H1 (cell line): ENCODE measurements at regions not wholly inside any gene's neighbourhood (a gene's known extent, or its start where the extent isn't known, plus 50 kb on each side); places are given as distances from the start of the nearest gene placed in this dataset.

Source experiments
- CTCF ChIA-PET: fragments of 300-600 bp; sonication (Branson Sonifier 250); formaldehyde crosslinking; loops from one replicate; lab custom pipeline; 2021; ENCODE audit not compliant: partially characterized antibody; lab: Charles Lee
- POLR2A ChIA-PET: fragments of 300-600 bp; sonication (Branson Sonifier 250); formaldehyde crosslinking; loops from one replicate; lab custom pipeline; 2021; ENCODE audit warnings: inconsistent platforms; ENCODE audit not compliant: partially characterized antibody; lab: Charles Lee
- DNase-seq, 2 experiments: peaks; one replicate each; pipeline versions ENCODE4 v3.0.0 to v3.0.0-alpha.2; 2010 to 2022; ENCODE audit warnings: low spot score in 2 of 2, low read depth in 1 of 2, mixed read lengths in 1 of 2
- FAIRE-seq: peaks from 2 replicates; lab custom pipeline; 2011; peaks lifted over from hg19 to GRCh38; lab: Jason Lieb, UNC
- H2AFZ ChIP-seq: 2 replicates; pipeline ENCODE4 v1.8.1; 2012; ENCODE audit warnings: low read length, inconsistent platforms
- H2AK5ac ChIP-seq: 2 replicates; pipeline ENCODE4 v1.6.1; 2013; ENCODE audit warnings: low read depth, low read length
- H2BK120ac ChIP-seq: replicated peaks from 2 replicates; pipeline ENCODE3; 2013; ENCODE audit warnings: low read depth, low read length, inconsistent platforms
- H2BK12ac ChIP-seq: 2 replicates; pipeline ENCODE4 v1.6.1; 2013; ENCODE audit warnings: low read depth, low read length
- H2BK15ac ChIP-seq: 2 replicates; pipeline ENCODE4 v1.6.1; 2013; ENCODE audit warnings: low read length
- H2BK20ac ChIP-seq: 2 replicates; pipeline ENCODE4 v1.6.1; 2013; ENCODE audit warnings: low read length
- H2BK5ac ChIP-seq: 2 replicates; pipeline ENCODE4 v1.6.1; 2013; ENCODE audit warnings: low read depth, low read length
- H3K14ac ChIP-seq: 2 replicates; pipeline ENCODE4 v1.6.1; 2013; ENCODE audit warnings: inconsistent platforms; ENCODE audit not compliant: insufficient read length
- H3K18ac ChIP-seq: 2 replicates; pipeline ENCODE4 v1.6.1; 2013; ENCODE audit warnings: low read length; ENCODE audit errors: extremely low read depth
- H3K23ac ChIP-seq: 2 replicates; pipeline ENCODE4 v1.6.1; 2013; ENCODE audit warnings: inconsistent platforms; ENCODE audit not compliant: insufficient read length
- H3K23me2 ChIP-seq: 2 replicates; pipeline ENCODE4 v1.6.1; 2013; ENCODE audit warnings: low read depth, low read length
- H3K27ac ChIP-seq: 2 replicates; pipeline ENCODE4 v1.6.1; 2011; ENCODE audit warnings: low read depth, low read length, inconsistent platforms
- H3K27me3 ChIP-seq, 4 experiments: replicated peaks in 1 of 4; 1 replicate in 1 of 4; 2 replicates in 3 of 4; pipeline versions ENCODE4 v1.6.1 to v1.8.1; 2011 to 2013; ENCODE audit warnings: low read length in 3 of 4, mild to moderate bottlenecking in 3 of 4, inconsistent platforms in 2 of 4, mixed read lengths in 2 of 4, moderate library complexity in 1 of 4; ENCODE audit not compliant: control insufficient read depth in 3 of 4, insufficient read depth in 3 of 4; ENCODE audit errors: extremely low read depth in 1 of 4
- H3K36me3 ChIP-seq, 4 experiments: 2 replicates each; pipeline versions ENCODE4 v1.6.1 to v1.8.1; 2011 to 2013; ENCODE audit warnings: mild to moderate bottlenecking in 4 of 4, low read length in 3 of 4, moderate library complexity in 2 of 4, control low read depth in 1 of 4, inconsistent platforms in 1 of 4; ENCODE audit not compliant: insufficient read depth in 4 of 4, control insufficient read depth in 2 of 4
- H3K4ac ChIP-seq: replicated peaks from 2 replicates; pipeline ENCODE3; 2013; ENCODE audit warnings: low read length, low read depth, mixed read lengths, inconsistent platforms; ENCODE audit not compliant: insufficient read length
- H3K4me1 ChIP-seq, 4 experiments: replicated peaks in 1 of 4; 1 replicate in 1 of 4; 2 replicates in 3 of 4; pipeline versions ENCODE4 v1.6.1 to v1.8.1; 2011 to 2013; ENCODE audit warnings: low read length in 3 of 4, inconsistent platforms in 2 of 4, mixed read lengths in 1 of 4; ENCODE audit not compliant: insufficient read depth in 4 of 4, control insufficient read depth in 3 of 4
- H3K4me2 ChIP-seq, 2 experiments: 2 replicates each; pipeline versions ENCODE4 v1.6.1 to v1.8.1; 2011 to 2013; ENCODE audit warnings: low read depth in 2 of 2, low read length in 2 of 2, control low read depth in 1 of 2, inconsistent platforms in 1 of 2, mild to moderate bottlenecking in 1 of 2; ENCODE audit not compliant: insufficient read depth in 1 of 2
- H3K4me3 ChIP-seq, 4 experiments: fragments of 200-600, 300-600 bp in 1 of 4; sonication (generic), shearing (Covaris generic), sonication (Bioruptor Twin) in 1 of 4; 2 replicates each; pipeline versions ENCODE4 v1.5.1 to v1.8.1; 2011 to 2016; ENCODE audit warnings: low read length in 4 of 4, low read depth in 3 of 4, control low read depth in 2 of 4, inconsistent platforms in 2 of 4, mild to moderate bottlenecking in 2 of 4, mixed read lengths in 1 of 4, moderate library complexity in 1 of 4; ENCODE audit not compliant: insufficient read depth in 2 of 4; ENCODE audit errors: extremely low read depth in 1 of 4
- H3K56ac ChIP-seq: replicated peaks from 2 replicates; pipeline ENCODE3; 2013; ENCODE audit warnings: low read depth, mild to moderate bottlenecking, mixed read lengths, low read length, inconsistent platforms; ENCODE audit not compliant: insufficient read length
- H3K79me1 ChIP-seq: 2 replicates; pipeline ENCODE4 v1.6.1; 2013; ENCODE audit warnings: low read depth, low read length, control low read depth
- H3K79me2 ChIP-seq, 2 experiments: 2 replicates each; pipeline versions ENCODE4 v1.6.1 to v1.8.1; 2012 to 2013; ENCODE audit warnings: low read length in 2 of 2, mild to moderate bottlenecking in 2 of 2, inconsistent platforms in 1 of 2; ENCODE audit not compliant: insufficient read depth in 2 of 2, control insufficient read depth in 1 of 2
- H3K9ac ChIP-seq, 4 experiments: replicated peaks in 1 of 4; 1 replicate in 1 of 4; 2 replicates in 3 of 4; pipeline versions ENCODE4 v1.6.1 to v1.8.1; 2011 to 2013; ENCODE audit warnings: low read depth in 3 of 4, low read length in 3 of 4, control low read depth in 2 of 4, mild to moderate bottlenecking in 2 of 4, moderate library complexity in 2 of 4, inconsistent platforms in 1 of 4; ENCODE audit errors: extremely low read depth in 1 of 4
- H3K9me3 ChIP-seq, 2 experiments: 2 replicates each; pipeline versions ENCODE4 v1.6.1 to v1.8.1; 2012 to 2013; ENCODE audit warnings: mild to moderate bottlenecking in 2 of 2, moderate library complexity in 2 of 2, control low read depth in 1 of 2, inconsistent platforms in 1 of 2, low read depth in 1 of 2, low read length in 1 of 2, mixed read lengths in 1 of 2; ENCODE audit not compliant: insufficient read depth in 2 of 2
- H4K20me1 ChIP-seq, 2 experiments: replicated peaks in 1 of 2; 2 replicates each; pipeline versions ENCODE3 to v1.8.1; 2011 to 2013; ENCODE audit warnings: inconsistent platforms in 2 of 2, low read length in 2 of 2, mild to moderate bottlenecking in 1 of 2; ENCODE audit not compliant: insufficient read depth in 2 of 2, control insufficient read depth in 1 of 2
- H4K5ac ChIP-seq: 2 replicates; pipeline ENCODE4 v1.6.1; 2013; ENCODE audit warnings: low read length, low read depth, mixed read lengths, inconsistent platforms; ENCODE audit not compliant: insufficient read length
- H4K8ac ChIP-seq: 2 replicates; pipeline ENCODE4 v1.8.0; 2013; ENCODE audit warnings: mild to moderate bottlenecking, moderate library complexity, low read length, inconsistent platforms; ENCODE audit not compliant: insufficient read depth; ENCODE audit errors: extremely low read depth
- H4K91ac ChIP-seq: replicated peaks from 2 replicates; pipeline ENCODE3; 2013; ENCODE audit warnings: low read length, mixed read lengths, inconsistent platforms; ENCODE audit not compliant: insufficient read length
- JUND ChIP-seq: IDR thresholded peaks from 2 replicates; pipeline ENCODE4 v1.6.1; 2011; ENCODE audit warnings: mild to moderate bottlenecking, improper control_type of control experiment, low read length
- TBP ChIP-seq: IDR thresholded peaks from 2 replicates; pipeline ENCODE4 v1.6.1; 2011; ENCODE audit warnings: low read depth, low read length, improper control_type of control experiment
- WGBS, 2 experiments: shearing (Covaris generic) in 1 of 2; methylation state at CpG; one replicate each; pipeline versions ENCODE4 v1.1.6 to v1.1.7; 2013 to 2015; ENCODE audit warnings: low lambda C conversion rate in 2 of 2, mixed read lengths in 2 of 2, inconsistent platforms in 1 of 2, low coverage in 1 of 2, missing lambda C conversion rate in 1 of 2; ENCODE audit not compliant: insufficient replicate concordance in 2 of 2, insufficient coverage in 1 of 2, insufficient read length in 1 of 2; ENCODE audit errors: extremely low coverage in 1 of 2, missing lambda C conversion rate in 1 of 2; 5-methylcytosine and 5-hydroxymethylcytosine counted together

- Histone ChIP-seq H3K18ac (no peak overlapping the region), H3K79me2 (no peaks in the 10 kb centered on the region), H4K8ac (no peak overlapping the region), H2AFZ (no peak overlapping the region), H3K4me1 (no peaks in the 10 kb centered on the region), H2BK15ac (no peak overlapping the region), H4K91ac (no peak overlapping the region), H3K9me3 (no peaks in the 10 kb centered on the region), H3K14ac (no peak overlapping the region), H3K36me3 (no peaks in the 10 kb centered on the region), H2BK120ac (no peak overlapping the region), H3K4me2 (no peak overlapping the region), H4K5ac (no peak overlapping the region), H3K79me1 (no peaks in the 10 kb centered on the region), H2BK5ac (no peak overlapping the region), H3K27ac (no peak overlapping the region), H3K56ac (no peak overlapping the region), H2AK5ac (no peak overlapping the region), H3K4me3 (no peak overlapping the region), H3K23ac (no peak overlapping the region), H3K27me3 (no peaks in the 10 kb centered on the region), H3K9ac (no peak overlapping the region), H3K23me2 (no peaks in the 10 kb centered on the region), H3K4ac (no peak overlapping the region), H2BK12ac (no peak overlapping the region), H2BK20ac (no peak overlapping the region), H4K20me1 (no peaks in the 10 kb centered on the region)
- DNase-seq (no peak), FAIRE-seq (no peak)
- CTCF ChIA-PET = no interaction called here
- POLR2A ChIA-PET = no interaction called here
- TF ChIP-seq TBP (no peak), JUND (no peak)
- WGBS, 2 experiments = 95% methylated on average over 2 of the region's 2 CpGs; no CpG with 5 or more reads in 1 of the 2 experiments
Observed at GRCh38 chr3:34285827-34286188, 487.4 kb downstream of the PDCD6IP start.
